Neuronal stem cell (in vitro differentiated cells): ENCODE measurements at regions not wholly inside any gene's neighbourhood (a gene's known extent, or its start where the extent isn't known, plus 50 kb on each side); places are given as distances from the start of the nearest gene placed in this dataset.

ENCODE experiments used
- DNase-seq: peaks from one replicate; pipeline ENCODE4 v3.0.0-alpha.2; 2013; ENCODE audit warnings: low spot score
- H2AFZ ChIP-seq: one replicate; pipeline ENCODE4 v1.6.1; 2013; ENCODE audit warnings: mild to moderate bottlenecking, low read length, inconsistent platforms
- H2AK5ac ChIP-seq: 2 replicates; pipeline ENCODE4 v1.6.1; 2013; ENCODE audit warnings: low read depth, mild to moderate bottlenecking, inconsistent platforms, low read length, moderate library complexity, mixed read lengths
- H2BK120ac ChIP-seq: 2 replicates; pipeline ENCODE4 v1.6.1; 2013; ENCODE audit warnings: low read depth, mild to moderate bottlenecking, inconsistent platforms, low read length, moderate library complexity, mixed read lengths
- H2BK12ac ChIP-seq: one replicate; pipeline ENCODE4 v1.6.1; 2013; ENCODE audit warnings: low read length, inconsistent platforms
- H2BK15ac ChIP-seq: 2 replicates; pipeline ENCODE4 v1.6.1; 2013; ENCODE audit warnings: mild to moderate bottlenecking, low read length, inconsistent platforms, mixed read lengths
- H2BK5ac ChIP-seq: one replicate; pipeline ENCODE4 v1.6.1; 2013; ENCODE audit warnings: inconsistent platforms, mild to moderate bottlenecking, low read length, moderate library complexity
- H3K14ac ChIP-seq: one replicate; pipeline ENCODE4 v1.6.1; 2013; ENCODE audit warnings: low read length, inconsistent platforms
- H3K18ac ChIP-seq: 2 replicates; pipeline ENCODE4 v1.6.1; 2013; ENCODE audit warnings: low read length, inconsistent platforms
- H3K23ac ChIP-seq: 2 replicates; pipeline ENCODE4 v1.6.1; 2013; ENCODE audit warnings: low read depth, mild to moderate bottlenecking, mixed read lengths, low read length, inconsistent platforms; ENCODE audit not compliant: poor library complexity
- H3K27ac ChIP-seq: replicated peaks from 3 replicates; pipeline ENCODE4 v1.5.1; 2013; ENCODE audit warnings: low read length, inconsistent platforms
- H3K27me3 ChIP-seq, 3 experiments: 2 replicates each; pipeline ENCODE4 v1.6.1; 2013; ENCODE audit warnings: low read length in 3 of 3, mild to moderate bottlenecking in 2 of 3, inconsistent platforms in 1 of 3, low read depth in 1 of 3, mixed read lengths in 1 of 3, moderate library complexity in 1 of 3; ENCODE audit not compliant: control insufficient read depth in 3 of 3, insufficient read depth in 3 of 3
- H3K36me3 ChIP-seq, 2 donors: replicated peaks in 1 of 2; 2 replicates each; pipeline ENCODE4 v1.6.1; 2013; ENCODE audit warnings: low read length in 2 of 2; ENCODE audit not compliant: control insufficient read depth in 2 of 2, insufficient read depth in 2 of 2
- H3K4ac ChIP-seq: 2 replicates; pipeline ENCODE4 v1.6.1; 2013; ENCODE audit warnings: inconsistent platforms, mild to moderate bottlenecking, low read length, moderate library complexity
- H3K4me1 ChIP-seq, 2 donors: 1 replicate in 1 of 2; 2 replicates in 1 of 2; pipeline ENCODE4 v1.6.1; 2013; ENCODE audit warnings: low read length in 2 of 2, low read depth in 1 of 2; ENCODE audit not compliant: control insufficient read depth in 2 of 2, insufficient read depth in 1 of 2
- H3K4me2 ChIP-seq: one replicate; pipeline ENCODE4 v1.6.1; 2013; ENCODE audit warnings: mild to moderate bottlenecking, low read length, inconsistent platforms; ENCODE audit not compliant: insufficient read depth, poor library complexity, severe bottlenecking
- H3K4me3 ChIP-seq, 2 donors: 2 replicates each; pipeline ENCODE4 v1.5.1; 2013; ENCODE audit warnings: low read length in 2 of 2, mild to moderate bottlenecking in 2 of 2, inconsistent platforms in 1 of 2, moderate library complexity in 1 of 2
- H3K79me1 ChIP-seq: one replicate; pipeline ENCODE4 v1.6.1; 2013; ENCODE audit warnings: low read depth, mild to moderate bottlenecking, inconsistent platforms, low read length, moderate library complexity
- H3K9ac ChIP-seq: one replicate; pipeline ENCODE4 v1.6.1; 2013; ENCODE audit warnings: mild to moderate bottlenecking, low read depth, low read length, inconsistent platforms; ENCODE audit not compliant: poor library complexity
- H3K9me3 ChIP-seq, 2 donors: replicated peaks in 1 of 2; 2 replicates each; pipeline versions ENCODE3 to v1.6.1; 2013; ENCODE audit warnings: low read length in 2 of 2, mild to moderate bottlenecking in 2 of 2, inconsistent platforms in 1 of 2, low read depth in 1 of 2, mixed read lengths in 1 of 2, moderate library complexity in 1 of 2; ENCODE audit not compliant: control insufficient read depth in 2 of 2, insufficient read depth in 1 of 2
- H4K8ac ChIP-seq: one replicate; pipeline ENCODE4 v1.6.1; 2013; ENCODE audit warnings: low read depth, mild to moderate bottlenecking, inconsistent platforms, low read length, moderate library complexity
- H4K91ac ChIP-seq: one replicate; pipeline ENCODE4 v1.6.1; 2013; ENCODE audit warnings: low read length, low read depth, mild to moderate bottlenecking, inconsistent platforms; ENCODE audit not compliant: poor library complexity
- WGBS, 2 donors: extraction: QIAGEN DNeasy Blood & Tissue Kit; methylation state at CpG; one replicate each; pipeline ENCODE4 v1.1.7; 2013; ENCODE audit warnings: missing lambda C conversion rate in 2 of 2, mixed read lengths in 1 of 2; ENCODE audit not compliant: insufficient read length in 2 of 2, insufficient replicate concordance in 1 of 2; ENCODE audit errors: extremely low coverage in 2 of 2; 5-methylcytosine and 5-hydroxymethylcytosine counted together

DNA sequence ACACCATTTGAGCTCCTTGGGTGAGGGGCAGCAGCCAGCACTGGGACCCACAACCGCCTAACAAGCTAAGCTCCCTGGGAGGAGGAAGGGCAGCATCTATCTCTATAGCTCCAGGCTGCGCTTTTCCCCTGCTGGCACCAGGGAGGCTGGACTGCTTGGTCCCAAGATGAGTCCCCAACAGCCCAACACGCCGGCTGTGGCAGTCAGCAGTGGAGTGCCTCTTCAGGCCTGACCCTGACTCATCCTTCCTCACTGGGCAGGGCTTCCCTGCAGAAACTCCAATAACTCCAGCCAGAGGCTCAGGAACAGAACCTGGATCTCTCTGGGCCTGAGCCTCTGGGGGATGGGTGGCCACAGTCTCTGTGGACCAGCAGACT, 113.7 kb upstream of the ADAMTS16 start:
- Histone ChIP-seq H3K14ac (no peak overlapping the region), H2AFZ (peak overlapping the region; percentile 56), H2AK5ac (no peak overlapping the region), H3K9me3 (no peaks in the 10 kb centered on the region), H3K18ac (peak overlapping the region; percentile 35), H3K36me3 (no peaks in the 10 kb centered on the region), H3K4me2 (no peak overlapping the region), H3K4me3 (no peak overlapping the region), H2BK120ac (no peak overlapping the region), H2BK15ac (no peak overlapping the region), H4K8ac (no peak overlapping the region), H3K9ac (no peak overlapping the region), H4K91ac (no peak overlapping the region), H2BK5ac (no peak overlapping the region), H3K4ac (no peak overlapping the region), H3K79me1 (no peaks in the 10 kb centered on the region), H3K4me1 (no peaks in the 10 kb centered on the region), H2BK12ac (no peak overlapping the region), H3K27me3 (no peaks in the 10 kb centered on the region), H3K27ac (no peak overlapping the region), H3K23ac (no peak overlapping the region)
- no CpG with 5 or more reads among the region's 4 CpGs for WGBS, 2 donors
- no peak for DNase-seq

DNA sequence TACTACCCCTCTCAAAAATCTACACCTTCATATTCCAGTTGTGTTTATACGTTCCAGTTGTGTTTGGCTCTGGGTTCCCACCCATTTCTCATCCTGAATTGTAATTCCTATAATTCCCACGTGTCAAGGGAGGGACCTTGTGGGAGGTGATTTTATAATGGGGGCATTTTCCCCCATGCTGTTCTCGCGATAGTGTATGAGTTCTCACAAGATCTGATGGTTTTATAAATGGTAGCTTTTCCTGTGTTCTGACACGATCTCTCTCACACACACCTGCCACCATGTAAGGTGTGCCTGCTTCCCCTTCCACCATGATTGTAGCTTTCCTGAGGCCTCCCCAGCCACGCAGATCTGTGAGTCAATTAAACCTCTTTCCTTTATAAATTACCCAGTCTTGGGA, 108.5 kb upstream of the ADAMTS16 start:
- no peak overlapping the region for H2BK5ac ChIP-seq
- no peak overlapping the region for H4K8ac ChIP-seq
- no peaks in the 10 kb centered on the region for H3K36me3 ChIP-seq
- H3K4me2 ChIP-seq: no peak overlapping the region
- H4K91ac ChIP-seq: no peak overlapping the region
- H2BK12ac ChIP-seq: no peak overlapping the region
- H2AK5ac ChIP-seq: no peak overlapping the region
- H3K9me3 ChIP-seq: no peaks in the 10 kb centered on the region
- H3K9ac ChIP-seq: no peak overlapping the region
- no peak overlapping the region for H3K18ac ChIP-seq
- H3K4me3 ChIP-seq: no peak overlapping the region
- no peak overlapping the region for H3K4ac ChIP-seq
- no peaks in the 10 kb centered on the region for H3K4me1 ChIP-seq
- H2BK15ac ChIP-seq: no peak overlapping the region
- H3K14ac ChIP-seq: no peak overlapping the region
- no peaks in the 10 kb centered on the region for H3K79me1 ChIP-seq
- H2BK120ac ChIP-seq: no peak overlapping the region
- H3K23ac ChIP-seq: no peak overlapping the region
- WGBS, 2 donors: no CpG with 5 or more reads among the region's 6 CpGs
- H3K27me3 ChIP-seq: no peaks in the 10 kb centered on the region
- DNase-seq: no peak
- H2AFZ ChIP-seq: no peak overlapping the region
- no peak overlapping the region for H3K27ac ChIP-seq

DNA sequence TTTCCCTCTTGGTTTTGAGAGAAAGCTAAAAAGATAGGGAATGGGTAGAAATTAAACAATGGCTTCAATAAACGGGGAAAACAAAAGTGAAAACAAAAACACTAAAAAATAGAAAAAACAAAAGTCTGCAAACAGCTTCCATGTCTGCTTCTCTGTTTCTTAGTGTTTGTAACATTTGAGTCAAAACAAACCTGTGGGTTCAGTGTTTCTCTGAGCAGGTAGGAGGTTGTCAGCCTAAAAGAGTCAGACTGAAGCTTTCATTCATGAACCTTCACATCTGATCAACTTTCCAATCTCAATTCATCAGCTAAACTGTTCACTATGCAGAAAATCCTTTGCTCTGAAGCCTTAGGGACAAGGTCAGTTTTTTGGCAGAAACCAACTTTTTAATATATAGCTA, 102.5 kb upstream of the ADAMTS16 start:
- no peak overlapping the region for H3K9ac ChIP-seq
- no peaks in the 10 kb centered on the region for H3K79me1 ChIP-seq
- DNase-seq: no peak
- no peak overlapping the region for H3K18ac ChIP-seq
- no peak overlapping the region for H4K91ac ChIP-seq
- no peak overlapping the region for H2BK15ac ChIP-seq
- no peaks in the 10 kb centered on the region for H3K27me3 ChIP-seq
- H3K4me2 ChIP-seq: no peak overlapping the region
- H3K4me1 ChIP-seq: no peaks in the 10 kb centered on the region
- H3K36me3 ChIP-seq: no peaks in the 10 kb centered on the region
- H2AFZ ChIP-seq: no peak overlapping the region
- no peak overlapping the region for H2BK5ac ChIP-seq
- H2BK12ac ChIP-seq: no peak overlapping the region
- no peaks in the 10 kb centered on the region for H3K9me3 ChIP-seq
- H3K4me3 ChIP-seq: no peak overlapping the region
- H3K4ac ChIP-seq: no peak overlapping the region
- no peak overlapping the region for H4K8ac ChIP-seq
- no peak overlapping the region for H2BK120ac ChIP-seq
- H3K27ac ChIP-seq: no peak overlapping the region
- WGBS, 2 donors: no CpG with 5 or more reads among the region's 1 CpG
- no peak overlapping the region for H2AK5ac ChIP-seq
- H3K23ac ChIP-seq: no peak overlapping the region
- H3K14ac ChIP-seq: no peak overlapping the region

DNA sequence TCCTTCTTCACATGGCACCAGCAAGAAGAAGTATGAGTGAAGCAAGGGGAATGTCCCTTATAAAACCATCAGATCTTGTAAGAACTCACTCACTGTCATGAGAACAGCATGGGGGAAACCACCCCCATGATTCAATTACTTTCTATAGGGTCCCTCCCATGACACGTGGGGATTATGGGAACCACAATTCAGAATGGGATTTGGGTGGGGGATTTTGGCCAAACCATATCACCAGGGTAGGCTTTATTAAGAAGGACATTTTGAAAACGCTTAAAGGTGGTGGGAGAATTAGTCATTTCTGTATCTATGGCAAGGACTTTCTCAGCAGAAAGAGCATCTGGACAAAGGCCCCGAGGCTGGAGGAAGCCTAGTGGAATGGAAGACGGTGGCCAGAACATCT, 100.2 kb upstream of the ADAMTS16 start:
- no peak overlapping the region for H2BK120ac ChIP-seq
- no peak overlapping the region for H2BK12ac ChIP-seq
- no peak overlapping the region for H3K27ac ChIP-seq
- H3K4me1 ChIP-seq: no peaks in the 10 kb centered on the region
- H3K4me2 ChIP-seq: no peak overlapping the region
- no peak for DNase-seq
- no peaks in the 10 kb centered on the region for H3K79me1 ChIP-seq
- H2BK15ac ChIP-seq: no peak overlapping the region
- H4K8ac ChIP-seq: no peak overlapping the region
- no peak overlapping the region for H2BK5ac ChIP-seq
- no peak overlapping the region for H3K23ac ChIP-seq
- H3K14ac ChIP-seq: no peak overlapping the region
- H3K4me3 ChIP-seq: no peak overlapping the region
- no peaks in the 10 kb centered on the region for H3K27me3 ChIP-seq
- no peaks in the 10 kb centered on the region for H3K9me3 ChIP-seq
- no peak overlapping the region for H3K18ac ChIP-seq
- no peak overlapping the region for H3K9ac ChIP-seq
- H3K36me3 ChIP-seq: no peaks in the 10 kb centered on the region
- H2AK5ac ChIP-seq: no peak overlapping the region
- H2AFZ ChIP-seq: no peak overlapping the region
- H4K91ac ChIP-seq: no peak overlapping the region
- H3K4ac ChIP-seq: no peak overlapping the region
- WGBS, 2 donors: no CpG with 5 or more reads among the region's 4 CpGs
